DMS153 treated with DMSO at 0.1 percent for 48 hours (cell line): ENCODE measurements at regions not wholly inside any gene's neighbourhood (a gene's known extent, or its start where the extent isn't known, plus 50 kb on each side); places are given as distances from the start of the nearest gene placed in this dataset.

Source experiments
- DNase-seq: peaks from one replicate; lab custom pipeline; 2025; ENCODE audit not compliant: unreplicated experiment; lab: John Stamatoyannopoulos, UW

GRCh38 chr2:150020221-150020620 is 432.6 kb upstream of the MMADHC start:
- no peak for DNase-seq

- no peak for DNase-seq
Measured at GRCh38 chr2:150019063-150019462, 431.5 kb upstream of the MMADHC start.

GRCh38 chr2:150012986-150013385 is 425.4 kb upstream of the MMADHC start:
- no peak for DNase-seq

GRCh38 chr2:150011161-150011730 is 423.7 kb upstream of the MMADHC start:
- DNase-seq: no peak

GRCh38 chr2:150008901-150009300 is 421.3 kb upstream of the MMADHC start:
- DNase-seq: no peak

GRCh38 chr2:150007815-150008430 is 420.3 kb upstream of the MMADHC start:
- DNase-seq: no peak

GRCh38 chr2:150006591-150006990 is 419.0 kb upstream of the MMADHC start:
- DNase-seq: no peak

- DNase-seq: no peak
Measured at GRCh38 chr2:150003544-150003943, 416.0 kb upstream of the MMADHC start.

- DNase-seq: no peak
Measured at GRCh38 chr2:150001788-150002187, 414.2 kb upstream of the MMADHC start.

- DNase-seq: no peak
Measured at GRCh38 chr2:149996901-149997300, 409.3 kb upstream of the MMADHC start.

- peak; percentile 29 for DNase-seq
Measured at GRCh38 chr2:149994057-149994728, 406.6 kb upstream of the MMADHC start.

GRCh38 chr2:149993316-149993715 is 405.7 kb upstream of the MMADHC start:
- DNase-seq: no peak

- DNase-seq: no peak
Measured at GRCh38 chr2:149991576-149991975, 404.0 kb upstream of the MMADHC start.

GRCh38 chr2:149990965-149991364 is 403.4 kb upstream of the MMADHC start:
- no peak for DNase-seq

- DNase-seq: no peak
Measured at GRCh38 chr2:149989447-149990063, 402.0 kb upstream of the MMADHC start.

GRCh38 chr2:149988361-149988760 is 400.8 kb upstream of the MMADHC start:
- no peak for DNase-seq

GRCh38 chr2:149986861-149987260 is 399.3 kb upstream of the MMADHC start:
- DNase-seq: no peak

- no peak for DNase-seq
Measured at GRCh38 chr2:149984311-149984710, 396.7 kb upstream of the MMADHC start.

GRCh38 chr2:149972066-149972465 is 384.5 kb upstream of the MMADHC start:
- no peak for DNase-seq

- DNase-seq: no peak
Measured at GRCh38 chr2:149954981-149955600, 367.5 kb upstream of the MMADHC start.

GRCh38 chr2:149953627-149954026 is 366.1 kb upstream of the MMADHC start:
- DNase-seq: no peak

GRCh38 chr2:149931486-149931885 is 343.9 kb upstream of the MMADHC start:
- no peak for DNase-seq
